PC-3 (cell line): ENCODE measurements at regions not wholly inside any gene's neighbourhood (a gene's known extent, or its start where the extent isn't known, plus 50 kb on each side); places are given as distances from the start of the nearest gene placed in this dataset.

ENCODE experiments used
- EZH2 ChIP-seq: fragments of 300-600 bp; sonication (generic); IDR thresholded peaks from one replicate; pipeline ENCODE4 v1.6.1; 2017; ENCODE audit warnings: antibody characterized with exemption, mild to moderate bottlenecking, low read length; ENCODE audit not compliant: unreplicated experiment
- EZH2phosphoT487 ChIP-seq: fragments of 300-600 bp; sonication (generic); IDR thresholded peaks from 2 replicates; pipeline ENCODE4 v1.6.1; 2018; ENCODE audit warnings: mild to moderate bottlenecking, antibody characterized with exemption, low read length, borderline replicate concordance
- TF ChIP-seq, protein P1 (sequence below): fragments of 300-600 bp; sonication (generic); conservative IDR thresholded peaks from 2 replicates; pipeline ENCODE4 v1.5.1; 2017; ENCODE audit warnings: antibody characterized with exemption, low read depth, mild to moderate bottlenecking, low read length

DNA sequence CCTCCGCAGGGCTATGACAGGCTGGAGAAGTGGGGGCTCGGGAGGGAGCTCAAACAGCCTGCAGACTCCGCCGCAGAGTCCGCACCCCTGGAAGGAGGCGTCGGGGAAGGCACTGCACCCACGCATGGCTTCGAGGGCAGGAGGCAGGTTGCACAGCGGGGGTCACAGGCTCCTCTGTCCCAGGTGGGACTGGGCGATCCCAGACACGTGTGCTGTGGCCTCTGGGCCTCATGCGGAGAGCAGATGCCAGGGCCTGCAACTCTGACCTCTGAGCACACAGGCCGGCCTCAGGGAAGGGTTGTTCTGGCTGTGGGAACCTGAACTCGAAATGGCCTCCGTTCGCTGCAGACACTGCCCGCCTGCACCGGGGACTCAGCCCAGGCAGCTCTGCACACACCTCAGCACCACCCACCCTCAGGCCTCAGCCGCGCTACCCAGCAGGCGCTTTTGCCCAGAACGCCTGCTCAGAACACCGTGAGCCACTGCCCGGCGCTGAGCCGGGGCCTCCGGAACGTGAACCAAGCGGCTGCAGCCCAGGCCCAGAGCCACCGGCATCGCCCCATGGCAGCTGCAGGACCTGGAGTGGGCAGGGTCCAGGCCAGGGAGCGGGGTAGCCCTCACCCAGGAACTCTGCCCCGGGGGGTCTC is 71.8 kb upstream of the ADGRA1 start:
- TF ChIP-seq EZH2 (no peak), EZH2phosphoT487 (no peak)
- TF ChIP-seq, protein P1, sequence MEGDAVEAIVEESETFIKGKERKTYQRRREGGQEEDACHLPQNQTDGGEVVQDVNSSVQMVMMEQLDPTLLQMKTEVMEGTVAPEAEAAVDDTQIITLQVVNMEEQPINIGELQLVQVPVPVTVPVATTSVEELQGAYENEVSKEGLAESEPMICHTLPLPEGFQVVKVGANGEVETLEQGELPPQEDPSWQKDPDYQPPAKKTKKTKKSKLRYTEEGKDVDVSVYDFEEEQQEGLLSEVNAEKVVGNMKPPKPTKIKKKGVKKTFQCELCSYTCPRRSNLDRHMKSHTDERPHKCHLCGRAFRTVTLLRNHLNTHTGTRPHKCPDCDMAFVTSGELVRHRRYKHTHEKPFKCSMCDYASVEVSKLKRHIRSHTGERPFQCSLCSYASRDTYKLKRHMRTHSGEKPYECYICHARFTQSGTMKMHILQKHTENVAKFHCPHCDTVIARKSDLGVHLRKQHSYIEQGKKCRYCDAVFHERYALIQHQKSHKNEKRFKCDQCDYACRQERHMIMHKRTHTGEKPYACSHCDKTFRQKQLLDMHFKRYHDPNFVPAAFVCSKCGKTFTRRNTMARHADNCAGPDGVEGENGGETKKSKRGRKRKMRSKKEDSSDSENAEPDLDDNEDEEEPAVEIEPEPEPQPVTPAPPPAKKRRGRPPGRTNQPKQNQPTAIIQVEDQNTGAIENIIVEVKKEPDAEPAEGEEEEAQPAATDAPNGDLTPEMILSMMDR, result no peak
